ENCODE measurements at regions not wholly inside any gene's neighbourhood (a gene's known extent, or its start where the extent isn't known, plus 50 kb on each side); places are given as distances from the start of the nearest gene placed in this dataset.

DNA sequence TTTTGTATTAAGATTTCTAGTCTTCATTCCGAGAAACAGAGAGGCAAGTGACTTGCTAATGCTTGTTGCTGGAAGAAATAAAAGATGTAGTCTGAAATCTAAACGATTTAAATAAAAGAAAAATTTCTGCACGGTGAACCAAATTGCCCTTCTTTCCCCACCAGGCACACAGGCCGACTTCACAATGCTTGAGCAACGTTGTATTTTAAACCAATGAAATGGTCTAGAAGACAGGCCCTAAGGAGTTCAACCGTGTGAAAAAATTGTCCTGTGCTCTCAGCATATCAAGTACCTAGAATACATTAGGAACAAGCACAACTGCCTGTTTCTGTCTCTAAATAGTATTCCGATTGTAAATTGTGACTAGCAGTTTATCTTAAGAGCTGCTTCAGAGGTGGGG, 308.8 kb upstream of the SOX4 start:
- no peak for TF ChIP-seq POLR2A (IDR thresholded peaks at IDR 0.05; ENCODE audit: low read depth, low read length)
- no peak for TF ChIP-seq TAF1 (IDR thresholded peaks at IDR 0.05; ENCODE audit: borderline replicate concordance, low read depth, low read length)
- no peak for TF ChIP-seq POLR2AphosphoS5 (IDR thresholded peaks at IDR 0.05; ENCODE audit: low read depth, low read length)
